Calu3 (cell line): ENCODE measurements at regions not wholly inside any gene's neighbourhood (a gene's known extent, or its start where the extent isn't known, plus 50 kb on each side); places are given as distances from the start of the nearest gene placed in this dataset.

Experiments
- BruUV-seq: library from RNA; stranded (reverse); fragments of 400-500 nt; replicated peaks from 2 replicates; lab custom pipeline; 2021; lab: Mats Ljungman, UMichigan
- CTCF ChIA-PET: fragments of 300-600 bp; sonication (Branson Sonifier 250); formaldehyde crosslinking; loops from one replicate; lab custom pipeline; 2022; ENCODE audit warnings: antibody characterized with exemption; lab: Charles Lee
- DNase-seq: peaks from one replicate; pipeline ENCODE4 v3.0.0; 2022
- H3K27ac Mint-ChIP-seq: one replicate; pipeline ENCODE4 v1.8.0; 2022; ENCODE audit warnings: mixed read lengths; ENCODE audit not compliant: unreplicated experiment
- H3K27me3 Mint-ChIP-seq: one replicate; pipeline ENCODE4 v1.8.0; 2022; ENCODE audit warnings: mixed read lengths; ENCODE audit not compliant: unreplicated experiment
- H3K36me3 Mint-ChIP-seq: one replicate; pipeline ENCODE4 v1.8.0; 2022; ENCODE audit warnings: mild to moderate bottlenecking, moderate library complexity, mixed read lengths; ENCODE audit not compliant: insufficient read depth, unreplicated experiment
- H3K4me1 Mint-ChIP-seq: one replicate; pipeline ENCODE4 v1.8.0; 2022; ENCODE audit warnings: mild to moderate bottlenecking, low read depth, mixed read lengths; ENCODE audit not compliant: unreplicated experiment
- H3K4me3 Mint-ChIP-seq: one replicate; pipeline ENCODE4 v1.8.0; 2022; ENCODE audit warnings: mild to moderate bottlenecking, low read depth, moderate library complexity, mixed read lengths; ENCODE audit not compliant: unreplicated experiment
- H3K9me3 Mint-ChIP-seq: one replicate; pipeline ENCODE4 v1.8.0; 2022; ENCODE audit warnings: low read depth, mixed read lengths; ENCODE audit not compliant: unreplicated experiment
- CTCF ChIP-seq: fragments of 200-600 bp; IDR thresholded peaks from one replicate; pipeline ENCODE4 v1.8.0; 2022; ENCODE audit warnings: antibody characterized with exemption; ENCODE audit not compliant: unreplicated experiment
- intact Hi-C: fragments of 100-400 bp; cut with micrococcal nuclease; formaldehyde crosslinking; loops from one replicate; pipeline ENCODE4 v1.10.0; 2022; ENCODE audit not compliant: unreplicated experiment

GRCh38 chr11:47905358-47906059 lies 57.4 kb upstream of the NUP160 start:
- no peak for TF ChIP-seq CTCF
- intact Hi-C loops: no loop called here
- Mint-ChIP-seq H3K27me3 (no peaks in the 10 kb centered on the region), H3K9me3 (no peaks in the 10 kb centered on the region), H3K4me3 (no peak overlapping the region), H3K36me3 (no peaks in the 10 kb centered on the region), H3K4me1 (peaks cover 7% of the 10 kb centered on the region), H3K27ac (no peak overlapping the region)
- CTCF ChIA-PET: no interaction called here
- no peak for DNase-seq
- no TSS peak for BruUV-seq

- CTCF ChIA-PET: no interaction called here
- Mint-ChIP-seq H3K27ac (no peak overlapping the region), H3K4me1 (peaks cover 7% of the 10 kb centered on the region), H3K27me3 (no peaks in the 10 kb centered on the region), H3K36me3 (no peaks in the 10 kb centered on the region), H3K4me3 (no peak overlapping the region), H3K9me3 (no peaks in the 10 kb centered on the region)
- no peak for TF ChIP-seq CTCF
- no peak for DNase-seq
- no TSS peak for BruUV-seq
- intact Hi-C loops: no loop called here
Observed at GRCh38 chr11:47904808-47905207, 56.7 kb upstream of the NUP160 start.

- Mint-ChIP-seq H3K9me3 (no peaks in the 10 kb centered on the region), H3K27ac (no peak overlapping the region), H3K36me3 (no peaks in the 10 kb centered on the region), H3K27me3 (no peaks in the 10 kb centered on the region), H3K4me3 (no peak overlapping the region), H3K4me1 (peaks cover 7% of the 10 kb centered on the region)
- no peak for DNase-seq
- no TSS peak for BruUV-seq
- intact Hi-C loops: no loop called here
- no peak for TF ChIP-seq CTCF
- CTCF ChIA-PET: no interaction called here
Observed at GRCh38 chr11:47904048-47904447, 55.9 kb upstream of the NUP160 start.

- no peaks in the 10 kb centered on the region for H3K9me3 Mint-ChIP-seq
- DNase-seq: no peak
- no peak overlapping the region for H3K27ac Mint-ChIP-seq
- no peaks in the 10 kb centered on the region for H3K4me1 Mint-ChIP-seq
- TF ChIP-seq CTCF: no peak
- CTCF ChIA-PET: no interaction called here
- no peak overlapping the region for H3K4me3 Mint-ChIP-seq
- intact Hi-C loops: no loop called here
- BruUV-seq: no TSS peak
- no peaks in the 10 kb centered on the region for H3K36me3 Mint-ChIP-seq
- H3K27me3 Mint-ChIP-seq: no peaks in the 10 kb centered on the region
Observed at GRCh38 chr11:47899801-47900200, 51.7 kb upstream of the NUP160 start.
